TTC549 (cell line): ENCODE measurements at regions not wholly inside any gene's neighbourhood (a gene's known extent, or its start where the extent isn't known, plus 50 kb on each side); places are given as distances from the start of the nearest gene placed in this dataset.
"Not testable (repeated sequence)": the region's sequence is repeated elsewhere in the genome, so short reads cannot be mapped to it uniquely, and the experiment has no call there.

Experiments used
- FAIRE-seq: peaks from 2 replicates; lab custom pipeline; 2012; peaks lifted over from hg19 to GRCh38; lab: Jason Lieb, UNC

- FAIRE-seq: not testable (repeated sequence)
Observed at GRCh38 chr2:238723740-238724320, 124.1 kb upstream of the TWIST2 start.

GRCh38 chr2:238724728-238725127 is 123.2 kb upstream of the TWIST2 start:
- no peak for FAIRE-seq

- FAIRE-seq: no peak
Observed at GRCh38 chr2:238725298-238725697, 122.6 kb upstream of the TWIST2 start.

GRCh38 chr2:238726670-238727584 is 121.0 kb upstream of the TWIST2 start:
- no peak for FAIRE-seq

DNA sequence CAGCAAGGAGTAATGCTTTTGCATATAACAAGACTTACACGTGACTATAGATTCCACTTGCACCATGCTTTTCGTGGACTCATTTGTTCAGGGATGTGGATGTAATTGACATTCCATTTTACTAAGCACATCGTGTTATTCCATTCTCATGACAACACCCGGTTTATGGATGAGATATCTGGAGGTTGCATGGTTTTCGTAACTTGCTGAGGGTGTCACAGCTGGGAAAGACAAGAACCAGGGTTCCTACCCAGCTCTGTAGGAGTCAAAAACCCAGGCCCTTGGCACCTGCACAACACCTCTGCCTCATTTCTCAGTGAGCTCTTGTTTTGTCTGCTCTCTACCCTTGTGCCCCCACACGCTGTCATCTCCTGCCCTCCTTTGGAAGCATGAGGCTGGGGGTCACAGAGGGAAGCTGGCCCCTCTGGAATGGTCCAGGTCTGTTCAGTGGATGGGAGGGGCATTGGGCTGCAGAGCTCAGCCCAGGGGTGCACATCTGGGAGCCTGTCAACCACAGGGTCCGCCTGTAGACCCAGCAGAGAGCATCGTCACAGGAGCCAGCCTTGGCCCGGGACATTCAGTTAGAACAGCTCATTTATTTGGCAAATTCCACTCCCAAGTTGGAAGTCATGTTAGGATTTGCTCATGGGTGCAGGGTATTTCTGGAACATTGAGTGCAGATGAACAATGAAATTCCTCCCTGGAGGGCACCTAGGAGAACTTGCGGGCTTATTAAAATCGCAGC is 120.1 kb upstream of the TWIST2 start:
- no peak for FAIRE-seq

GRCh38 chr2:238728330-238729260 is 119.3 kb upstream of the TWIST2 start:
- no peak for FAIRE-seq

DNA sequence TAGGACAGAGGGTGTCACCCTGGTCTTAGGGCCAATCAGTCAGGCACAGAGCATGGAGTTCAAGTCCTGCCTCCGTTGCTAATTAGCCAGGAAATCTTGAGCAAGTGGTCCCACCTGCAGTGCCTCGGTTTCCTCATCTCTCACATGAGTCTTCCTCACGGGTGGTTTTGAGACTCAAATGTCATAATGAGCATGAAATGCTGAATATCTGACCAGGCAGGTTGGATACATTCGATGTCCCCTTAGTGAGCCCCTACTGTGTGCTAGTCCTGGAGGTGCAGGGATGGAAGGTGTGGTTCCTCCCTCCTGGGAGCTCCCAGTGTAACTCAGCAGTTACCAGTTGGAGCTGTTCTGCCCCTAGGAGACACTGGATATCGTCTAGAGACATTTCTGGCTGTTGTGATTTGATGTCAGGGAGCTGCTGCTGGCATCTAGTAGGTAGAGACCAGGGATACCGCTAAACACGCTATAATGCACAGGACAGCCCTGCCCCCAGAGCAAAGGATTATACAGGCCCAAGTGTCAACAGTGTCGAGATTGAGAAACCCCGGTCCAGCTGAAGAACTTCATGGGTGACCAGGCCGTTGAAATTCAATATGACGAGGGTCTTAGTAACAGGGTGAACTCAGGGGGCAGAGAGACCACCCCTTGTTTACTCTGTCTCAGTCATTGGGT is 118.5 kb upstream of the TWIST2 start:
- no peak for FAIRE-seq

GRCh38 chr2:238730001-238730669 is 117.8 kb upstream of the TWIST2 start:
- no peak for FAIRE-seq

- no peak for FAIRE-seq
Observed at GRCh38 chr2:238730881-238731280, 117.0 kb upstream of the TWIST2 start.

DNA sequence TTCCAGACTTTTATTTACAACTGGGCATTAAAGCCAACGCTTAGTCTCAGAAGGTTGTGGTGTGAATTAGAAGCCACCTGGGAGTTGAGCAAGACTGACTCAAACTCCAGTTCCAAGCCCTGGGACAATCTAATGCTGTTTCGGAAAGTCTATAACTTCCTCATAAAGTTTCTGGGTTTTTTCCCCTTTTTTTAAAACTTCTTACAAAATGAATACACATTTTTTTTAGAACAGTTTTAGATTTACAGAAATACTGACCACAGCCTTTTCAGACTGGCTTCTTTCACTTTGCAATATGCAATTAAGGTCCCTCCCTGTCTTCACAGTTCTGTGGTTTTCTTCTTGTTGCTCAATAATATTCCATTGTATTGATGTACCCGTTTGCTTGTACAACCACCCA is 115.9 kb upstream of the TWIST2 start:
- FAIRE-seq: no peak

- FAIRE-seq: no peak
Observed at GRCh38 chr2:238738917-238739316, 109.0 kb upstream of the TWIST2 start.

DNA sequence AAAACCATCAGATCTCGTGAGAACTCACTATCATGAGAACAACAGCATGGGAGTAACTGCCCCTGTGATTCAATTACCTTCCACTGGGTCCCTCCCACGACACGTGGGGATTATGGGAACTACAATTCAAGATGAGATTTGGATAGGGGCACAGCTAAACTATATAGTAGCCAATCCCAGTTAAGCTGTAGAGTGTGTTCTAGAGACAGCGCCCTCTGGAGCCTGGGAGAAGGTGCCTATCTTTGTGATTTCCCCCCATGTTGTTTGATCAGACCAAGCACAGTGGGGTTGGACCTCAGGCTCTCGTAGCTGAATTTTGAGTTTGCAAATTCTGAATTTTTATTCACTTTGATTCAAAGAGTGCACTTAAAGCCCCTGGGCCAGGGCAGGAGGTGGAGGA is 108.2 kb upstream of the TWIST2 start:
- FAIRE-seq: no peak

DNA sequence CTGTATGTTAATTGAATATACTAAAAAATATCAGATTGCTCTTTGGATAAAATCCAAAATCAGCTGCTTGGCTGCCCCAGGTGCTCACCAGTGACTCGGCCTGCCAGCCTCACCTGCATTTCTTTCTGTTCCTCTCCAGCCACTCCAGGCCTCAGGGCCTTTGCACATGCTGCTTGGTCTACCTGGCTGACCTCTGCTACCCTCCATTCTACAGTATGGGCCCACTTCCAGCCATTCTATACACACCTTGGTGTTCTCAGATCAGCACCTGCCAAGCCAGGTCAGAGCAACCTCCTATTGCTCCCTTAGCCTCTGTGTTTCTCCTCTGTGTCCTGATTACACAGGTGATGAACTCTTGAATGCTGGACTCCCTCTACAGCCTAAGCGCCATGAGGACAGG is 106.6 kb upstream of the TWIST2 start:
- FAIRE-seq: no peak

DNA sequence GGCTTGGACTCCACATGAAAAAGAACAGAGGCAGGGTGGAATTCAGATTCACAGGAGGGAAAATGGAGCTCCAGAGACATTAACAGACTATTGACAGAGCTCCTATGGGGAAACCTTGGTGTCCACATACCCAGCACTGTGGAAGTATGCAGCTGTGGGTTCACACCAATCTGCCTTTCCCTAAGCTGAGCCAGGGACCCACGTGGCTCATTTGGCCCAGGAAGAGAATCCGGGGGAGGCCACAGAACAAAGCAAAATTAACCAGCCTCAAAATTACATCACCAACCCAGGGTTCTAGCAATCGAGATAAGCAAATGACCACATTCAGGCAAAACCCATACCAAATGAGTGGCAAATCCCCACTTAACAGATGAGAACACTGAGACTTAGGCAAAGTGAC is 105.8 kb upstream of the TWIST2 start:
- no peak for FAIRE-seq

DNA sequence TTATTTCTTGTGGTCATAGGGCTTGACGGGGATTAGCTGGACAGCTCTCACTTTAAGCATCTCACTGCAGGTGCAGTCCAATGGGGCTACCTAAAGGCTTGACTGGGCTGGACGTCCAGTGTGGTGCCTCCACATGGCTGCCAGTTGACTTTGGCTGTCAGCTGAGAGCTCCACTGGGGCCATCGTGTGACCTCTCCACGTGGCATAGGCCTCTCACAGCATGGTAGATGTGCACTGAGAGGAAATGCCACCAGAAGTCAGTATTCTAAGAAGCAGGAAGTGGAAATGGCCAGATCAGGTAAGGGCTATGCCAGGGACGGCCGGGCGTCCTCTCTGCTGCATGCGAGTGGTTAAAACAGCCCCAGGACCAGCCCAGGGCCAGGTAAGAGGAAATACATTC is 105.2 kb upstream of the TWIST2 start:
- no peak for FAIRE-seq

- FAIRE-seq: no peak
Observed at GRCh38 chr2:238743243-238744065, 104.4 kb upstream of the TWIST2 start.

DNA sequence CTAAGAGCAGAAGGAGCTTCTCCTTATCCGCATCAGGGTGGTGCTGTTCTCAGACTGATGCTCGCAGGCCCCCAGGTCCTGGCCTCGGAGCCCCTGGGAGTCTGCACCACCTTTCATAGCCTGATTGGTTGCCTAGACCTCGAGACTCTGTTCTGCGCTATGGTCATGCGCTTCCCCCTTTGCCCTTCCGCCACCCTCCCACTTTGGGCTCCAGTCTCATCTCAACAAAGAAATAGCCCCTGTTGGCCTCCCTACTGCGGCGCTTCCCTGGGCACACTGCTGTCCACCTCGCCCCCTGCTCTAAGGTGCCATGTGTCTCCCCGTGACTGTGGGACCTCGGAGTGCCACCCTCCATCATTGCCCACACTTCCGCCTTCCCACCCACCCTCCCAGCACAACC is 102.9 kb upstream of the TWIST2 start:
- FAIRE-seq: no peak

- no peak for FAIRE-seq
Observed at GRCh38 chr2:238745997-238746396, 101.9 kb upstream of the TWIST2 start.

DNA sequence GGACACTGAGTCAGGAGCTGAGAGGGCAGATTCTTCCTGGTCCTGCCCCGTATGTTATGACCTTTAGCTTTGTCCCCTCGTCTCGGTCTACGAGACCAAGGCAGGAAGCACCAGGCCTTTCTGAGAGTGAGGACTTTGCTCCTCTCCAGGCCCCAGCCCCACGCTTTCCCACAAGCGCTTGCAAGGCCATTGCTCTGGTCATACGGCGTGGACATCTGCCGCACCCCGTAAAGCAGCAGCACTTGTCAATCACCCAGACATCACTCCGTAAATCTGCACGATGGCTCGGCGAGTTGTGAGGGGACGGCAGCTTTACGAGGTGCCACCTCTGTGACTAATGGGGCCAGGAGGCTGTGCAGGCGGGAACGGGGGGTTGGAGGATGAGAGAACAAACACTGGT is 100.8 kb upstream of the TWIST2 start:
- FAIRE-seq: no peak

- no peak for FAIRE-seq
Observed at GRCh38 chr2:238747557-238747956, 100.3 kb upstream of the TWIST2 start.
